GM12892 (cell line): ENCODE measurements at regions not wholly inside any gene's neighbourhood (a gene's known extent, or its start where the extent isn't known, plus 50 kb on each side); places are given as distances from the start of the nearest gene placed in this dataset.

Source experiments
- POLR2A ChIP-seq: IDR thresholded peaks from 2 replicates; pipeline ENCODE4 v1.6.1; 2011; ENCODE audit warnings: low read depth, low read length, control low read depth
- POLR2AphosphoS5 ChIP-seq: IDR thresholded peaks from 2 replicates; pipeline ENCODE4 v1.6.1; 2011; ENCODE audit warnings: low read depth, low read length, control low read depth

DNA sequence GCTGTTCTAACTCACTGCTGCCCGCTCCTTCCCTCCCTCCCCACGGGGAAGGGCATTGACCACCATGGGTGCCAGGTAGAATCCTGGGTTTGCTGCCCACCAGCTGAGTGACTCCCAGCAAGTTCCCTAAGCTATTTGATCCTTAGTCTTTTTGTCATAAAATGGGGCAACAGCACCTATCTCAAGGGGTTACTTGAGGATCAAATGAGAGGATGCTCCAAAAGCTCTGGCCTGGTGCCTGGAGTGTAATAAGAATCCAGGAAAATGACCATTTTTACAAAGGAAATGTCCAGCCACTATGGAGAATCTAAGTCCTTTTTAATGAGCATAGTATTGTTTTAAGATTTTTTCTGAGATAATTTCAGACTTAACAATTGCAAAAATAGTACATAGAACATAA, 61.4 kb upstream of the CMKLR1 start:
- TF ChIP-seq POLR2AphosphoS5 = no peak
- TF ChIP-seq POLR2A = no peak
